OCI-LY7 (cell line): ENCODE measurements at regions not wholly inside any gene's neighbourhood (a gene's known extent, or its start where the extent isn't known, plus 50 kb on each side); places are given as distances from the start of the nearest gene placed in this dataset.
"Not testable (repeated sequence)": the region's sequence is repeated elsewhere in the genome, so short reads cannot be mapped to it uniquely, and the experiment has no call there.

Experiments used
- BruUV-seq: library from RNA; stranded (reverse); fragments of 400-500 nt; replicated peaks from 2 replicates; lab custom pipeline; 2021; lab: Mats Ljungman, UMichigan
- CTCF ChIA-PET: fragments of 300-600 bp; sonication (Branson Sonifier 250); formaldehyde crosslinking; loops from one replicate; lab custom pipeline; 2022; ENCODE audit warnings: antibody characterized with exemption; ENCODE audit not compliant: unreplicated experiment; lab: Charles Lee
- POLR2A ChIA-PET: fragments of 300-600 bp; sonication (Branson Sonifier 250); formaldehyde crosslinking; loops from one replicate; lab custom pipeline; 2022; ENCODE audit warnings: antibody characterized with exemption; lab: Charles Lee
- DNase-seq: peaks from one replicate; pipeline ENCODE4 v3.0.0-alpha.2; 2015; ENCODE audit warnings: low spot score
- H2AFZ ChIP-seq: fragments of 200-600 bp; sonication (generic), shearing (Covaris generic); 2 replicates; pipeline ENCODE4 v1.6.1; 2014; ENCODE audit warnings: mild to moderate bottlenecking, antibody characterized with exemption, low read length, moderate library complexity
- H3K27ac ChIP-seq: fragments of 200-600 bp; sonication (generic); 2 replicates; pipeline ENCODE4 v1.5.1; 2014; ENCODE audit warnings: mixed run types, low read depth, mild to moderate bottlenecking, moderate library complexity, low read length, inconsistent platforms; ENCODE audit not compliant: poor library complexity, severe bottlenecking
- H3K36me3 ChIP-seq: fragments of 200-600 bp; sonication (generic); 2 replicates; pipeline ENCODE4 v1.6.1; 2014; ENCODE audit warnings: mild to moderate bottlenecking, antibody characterized with exemption, low read length, moderate library complexity, mixed read lengths; ENCODE audit not compliant: insufficient read depth
- H3K4me1 ChIP-seq: fragments of 200-600 bp; sonication (generic); 2 replicates; pipeline ENCODE4 v1.5.1; 2014; ENCODE audit warnings: mild to moderate bottlenecking, low read length; ENCODE audit not compliant: insufficient read depth, poor library complexity, severe bottlenecking
- H3K4me2 ChIP-seq: fragments of 200-600 bp; sonication (generic); 2 replicates; pipeline ENCODE4 v1.6.1; 2014; ENCODE audit warnings: mild to moderate bottlenecking, low read length
- H3K4me3 ChIP-seq: fragments of 200-600 bp; sonication (generic); 2 replicates; pipeline ENCODE4 v1.5.1; 2014; ENCODE audit warnings: mild to moderate bottlenecking, low read depth, low read length; ENCODE audit not compliant: poor library complexity, severe bottlenecking
- H3K79me2 ChIP-seq: fragments of 200-600 bp; sonication (generic); 2 replicates; pipeline ENCODE4 v1.6.1; 2016; ENCODE audit warnings: low read depth, mild to moderate bottlenecking, low read length, moderate library complexity, mixed read lengths; ENCODE audit not compliant: insufficient read depth
- H3K9me2 ChIP-seq: fragments of 200-600 bp; sonication (generic); 2 replicates; pipeline ENCODE4 v1.6.1; 2016; ENCODE audit warnings: mild to moderate bottlenecking, low read length, mixed read lengths; ENCODE audit not compliant: insufficient read depth
- H3K9me3 ChIP-seq: fragments of 200-600 bp; sonication (generic); 2 replicates; pipeline ENCODE4 v1.6.1; 2014; ENCODE audit warnings: mild to moderate bottlenecking, mixed run types, low read length, mixed read lengths
- H4K20me1 ChIP-seq: fragments of 200-600 bp; sonication (generic); 2 replicates; pipeline ENCODE4 v1.6.1; 2014; ENCODE audit warnings: mild to moderate bottlenecking, antibody characterized with exemption, low read length, moderate library complexity, mixed read lengths; ENCODE audit not compliant: insufficient read depth
- EZH2phosphoT487 ChIP-seq: fragments of 200-600 bp; sonication (generic); IDR thresholded peaks from 2 replicates; pipeline ENCODE4 v1.6.1; 2018; ENCODE audit warnings: low read depth, borderline replicate concordance, mild to moderate bottlenecking, mixed run types, antibody characterized with exemption, low read length, moderate library complexity, mixed read lengths
- intact Hi-C: fragments of 100-400 bp; cut with micrococcal nuclease; formaldehyde crosslinking; loops from one replicate; pipeline ENCODE4 v1.10.0; 2022; ENCODE audit not compliant: unreplicated experiment
- TF ChIP-seq, protein P1 (sequence below): fragments of 200-600 bp; sonication (generic); conservative IDR thresholded peaks from 2 replicates; pipeline ENCODE4 v1.5.1; 2014; ENCODE audit warnings: mild to moderate bottlenecking, antibody characterized with exemption, low read length, moderate library complexity, mixed read lengths

DNA sequence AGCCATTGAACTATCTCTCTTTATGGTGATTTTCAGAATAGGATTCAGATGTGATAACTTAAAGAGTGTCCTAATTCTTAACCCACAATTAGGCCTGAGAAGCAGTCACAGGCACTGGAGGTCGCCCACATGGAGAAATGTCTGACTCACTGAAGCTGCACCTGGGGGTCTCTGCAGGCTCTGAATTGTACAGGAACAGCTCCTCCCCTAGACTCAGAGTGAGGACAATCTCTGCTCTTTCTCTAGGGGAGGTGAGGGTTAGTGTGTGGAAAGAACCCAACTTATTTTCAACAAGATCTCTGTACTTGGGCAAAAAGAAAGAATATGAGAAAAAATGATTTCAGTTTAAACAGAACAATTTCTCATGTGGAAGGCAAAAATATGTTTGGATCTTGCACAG is 1124.6 kb downstream of the TMEM121 start:
- BruUV-seq, result no TSS peak
- no peaks in the 10 kb centered on the region for H3K9me3 ChIP-seq
- no peak overlapping the region for H3K4me3 ChIP-seq
- no peak for TF ChIP-seq EZH2phosphoT487
- TF ChIP-seq, protein P1, sequence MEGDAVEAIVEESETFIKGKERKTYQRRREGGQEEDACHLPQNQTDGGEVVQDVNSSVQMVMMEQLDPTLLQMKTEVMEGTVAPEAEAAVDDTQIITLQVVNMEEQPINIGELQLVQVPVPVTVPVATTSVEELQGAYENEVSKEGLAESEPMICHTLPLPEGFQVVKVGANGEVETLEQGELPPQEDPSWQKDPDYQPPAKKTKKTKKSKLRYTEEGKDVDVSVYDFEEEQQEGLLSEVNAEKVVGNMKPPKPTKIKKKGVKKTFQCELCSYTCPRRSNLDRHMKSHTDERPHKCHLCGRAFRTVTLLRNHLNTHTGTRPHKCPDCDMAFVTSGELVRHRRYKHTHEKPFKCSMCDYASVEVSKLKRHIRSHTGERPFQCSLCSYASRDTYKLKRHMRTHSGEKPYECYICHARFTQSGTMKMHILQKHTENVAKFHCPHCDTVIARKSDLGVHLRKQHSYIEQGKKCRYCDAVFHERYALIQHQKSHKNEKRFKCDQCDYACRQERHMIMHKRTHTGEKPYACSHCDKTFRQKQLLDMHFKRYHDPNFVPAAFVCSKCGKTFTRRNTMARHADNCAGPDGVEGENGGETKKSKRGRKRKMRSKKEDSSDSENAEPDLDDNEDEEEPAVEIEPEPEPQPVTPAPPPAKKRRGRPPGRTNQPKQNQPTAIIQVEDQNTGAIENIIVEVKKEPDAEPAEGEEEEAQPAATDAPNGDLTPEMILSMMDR, result no peak
- CTCF ChIA-PET, result no interaction called here
- no peaks in the 10 kb centered on the region for H3K4me1 ChIP-seq
- H3K79me2 ChIP-seq, result no peaks in the 10 kb centered on the region
- POLR2A ChIA-PET, result no interaction called here
- no peak overlapping the region for H3K4me2 ChIP-seq
- intact Hi-C loops, result no loop called here
- no peak for DNase-seq
- no peaks in the 10 kb centered on the region for H4K20me1 ChIP-seq
- H3K27ac ChIP-seq, result no peak overlapping the region
- no peaks in the 10 kb centered on the region for H3K36me3 ChIP-seq
- no peaks in the 10 kb centered on the region for H3K9me2 ChIP-seq
- H2AFZ ChIP-seq, result no peak overlapping the region

DNA sequence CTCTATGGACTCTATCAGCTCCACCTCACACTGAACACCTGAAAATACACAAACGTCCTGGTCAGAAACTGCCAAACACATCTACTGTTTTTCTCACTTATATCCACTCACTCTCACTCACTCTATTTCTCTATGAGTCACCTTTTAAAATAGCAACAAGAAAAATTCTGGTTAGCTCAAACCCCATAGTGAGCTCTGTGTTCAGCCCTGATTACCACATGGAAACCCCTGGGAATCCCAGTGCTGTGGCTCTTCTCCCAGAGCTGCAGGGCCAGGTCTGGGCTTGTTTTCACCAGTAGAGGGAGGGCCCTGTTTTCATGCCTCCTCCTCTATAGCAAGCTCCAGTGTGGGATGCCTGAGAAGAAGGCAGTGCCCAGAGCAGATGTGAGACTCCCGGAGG is 1126.1 kb downstream of the TMEM121 start:
- intact Hi-C loops, result no loop called here
- Histone ChIP-seq H3K27ac (no peak overlapping the region), H3K9me2 (no peaks in the 10 kb centered on the region), H3K4me3 (no peak overlapping the region), H4K20me1 (no peaks in the 10 kb centered on the region), H3K4me1 (no peaks in the 10 kb centered on the region), H3K79me2 (no peaks in the 10 kb centered on the region), H2AFZ (no peak overlapping the region), H3K4me2 (no peak overlapping the region), H3K36me3 (no peaks in the 10 kb centered on the region), H3K9me3 (no peaks in the 10 kb centered on the region)
- BruUV-seq, result no TSS peak
- no peak for DNase-seq
- TF ChIP-seq EZH2phosphoT487, result no peak
- TF ChIP-seq, protein P1, result no peak
- ChIA-PET CTCF (no interaction called here), POLR2A (no interaction called here)

DNA sequence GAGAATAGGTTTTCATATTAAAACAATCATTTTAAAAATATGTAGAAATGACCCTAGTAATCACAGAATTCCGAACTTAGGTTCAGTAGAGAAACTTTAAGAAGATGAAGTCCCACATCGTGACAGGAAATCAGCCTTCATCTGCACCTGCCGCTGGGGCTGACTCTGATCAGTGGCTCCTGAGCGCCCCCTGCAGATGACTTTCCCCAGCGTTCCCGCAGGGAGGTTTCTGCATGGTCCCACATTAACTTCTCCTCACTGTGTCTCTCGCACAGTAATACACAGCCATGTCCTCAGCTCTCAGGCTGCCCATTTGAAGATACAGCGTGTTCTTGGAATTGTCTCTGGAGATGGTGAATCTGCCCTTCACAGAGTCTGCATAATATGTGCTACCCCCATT is 1131.1 kb downstream of the TMEM121 start:
- TF ChIP-seq, protein P1, result peak; percentile 50
- no peak for TF ChIP-seq EZH2phosphoT487
- H3K4me3 ChIP-seq, result no peak overlapping the region
- no TSS peak for BruUV-seq
- no peaks in the 10 kb centered on the region for H3K36me3 ChIP-seq
- H3K4me1 ChIP-seq, result no peaks in the 10 kb centered on the region
- peak; percentile 44 for DNase-seq
- no peak overlapping the region for H3K4me2 ChIP-seq
- CTCF ChIA-PET, result interaction anchor here (0.8 kb wide), 1 partner anchor 215 kb away, joined by 3 read pairs; no protein-coding TSS in a partner anchor
- H2AFZ ChIP-seq, result no peak overlapping the region
- H3K79me2 ChIP-seq, result no peaks in the 10 kb centered on the region
- H3K9me3 ChIP-seq, result peaks cover 6% of the 10 kb centered on the region; the same call in 1 of the 2 replicates
- H3K9me2 ChIP-seq, result no peaks in the 10 kb centered on the region
- no peaks in the 10 kb centered on the region for H4K20me1 ChIP-seq
- no peak overlapping the region for H3K27ac ChIP-seq
- intact Hi-C loops, result no loop called here
- POLR2A ChIA-PET, result no interaction called here

DNA sequence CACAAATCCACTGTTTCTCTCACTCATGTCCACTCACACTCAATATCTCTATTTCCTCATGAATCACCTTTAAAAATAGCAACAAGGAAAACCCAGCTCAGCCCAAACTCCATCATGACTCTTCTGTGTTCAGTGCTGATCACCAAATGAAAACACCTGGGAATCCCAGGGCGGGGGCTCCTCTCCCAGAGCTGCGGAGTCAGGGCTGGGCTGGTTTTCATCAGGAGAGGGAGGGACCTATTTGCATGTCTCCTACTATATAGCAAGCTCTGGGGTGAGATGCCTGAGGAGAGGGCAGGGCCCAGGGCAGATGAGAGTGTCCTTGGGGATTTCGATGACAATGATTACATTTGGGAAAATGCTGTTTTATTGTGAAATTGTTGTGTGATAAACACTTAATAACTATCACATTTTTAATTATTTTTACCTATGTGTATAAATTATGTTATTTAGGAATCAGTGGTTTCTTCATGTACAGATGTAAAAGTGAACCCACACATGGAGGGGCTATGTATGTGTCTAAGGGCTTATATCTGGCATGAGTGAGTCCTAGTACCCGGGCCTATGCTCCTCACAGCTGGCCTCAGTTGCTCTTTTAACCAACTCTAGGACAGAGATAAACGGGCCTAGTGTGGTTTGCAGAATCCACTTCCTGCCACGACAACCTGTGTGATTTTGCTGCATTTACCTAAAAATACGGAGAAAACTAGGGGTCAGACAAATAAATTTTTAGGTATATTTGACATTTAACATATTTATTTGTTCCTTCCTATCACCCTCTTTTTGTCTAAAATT is 1131.9 kb downstream of the TMEM121 start:
- CTCF ChIA-PET, result not testable (repeated sequence)

More for the DNA sequence above, 1131.9 kb downstream of the TMEM121 start:
- H3K4me1 ChIP-seq, H3K4me2 ChIP-seq, H2AFZ ChIP-seq, H3K4me3 ChIP-seq, H4K20me1 ChIP-seq, H3K9me2 ChIP-seq, H3K79me2 ChIP-seq, H3K36me3 ChIP-seq, intact Hi-C loops, BruUV-seq, H3K27ac ChIP-seq, DNase-seq, POLR2A ChIA-PET: not testable (repeated sequence)
- peaks cover 14% of the 10 kb centered on the region for H3K9me3 ChIP-seq
